ENCODE measurements at regions not wholly inside any gene's neighbourhood (a gene's known extent, or its start where the extent isn't known, plus 50 kb on each side); places are given as distances from the start of the nearest gene placed in this dataset.

GRCh38 chr5:120251898-120252297, 212.2 kb upstream of the PRR16 start:
- TF ChIP-seq CTCF (IDR thresholded peaks at IDR 0.05) (no peak), POLR2A (IDR thresholded peaks at IDR 0.05) (no peak)
